HG03342 (cell line): ENCODE measurements at regions not wholly inside any gene's neighbourhood (a gene's known extent, or its start where the extent isn't known, plus 50 kb on each side); places are given as distances from the start of the nearest gene placed in this dataset.

ENCODE experiments used
- ATAC-seq: cut with Tn5 transposase; IDR thresholded peaks from one replicate; pipeline ENCODE4 v1.9.1; 2021; ENCODE audit warnings: mild to moderate bottlenecking, moderate library complexity; ENCODE audit not compliant: unreplicated experiment

DNA sequence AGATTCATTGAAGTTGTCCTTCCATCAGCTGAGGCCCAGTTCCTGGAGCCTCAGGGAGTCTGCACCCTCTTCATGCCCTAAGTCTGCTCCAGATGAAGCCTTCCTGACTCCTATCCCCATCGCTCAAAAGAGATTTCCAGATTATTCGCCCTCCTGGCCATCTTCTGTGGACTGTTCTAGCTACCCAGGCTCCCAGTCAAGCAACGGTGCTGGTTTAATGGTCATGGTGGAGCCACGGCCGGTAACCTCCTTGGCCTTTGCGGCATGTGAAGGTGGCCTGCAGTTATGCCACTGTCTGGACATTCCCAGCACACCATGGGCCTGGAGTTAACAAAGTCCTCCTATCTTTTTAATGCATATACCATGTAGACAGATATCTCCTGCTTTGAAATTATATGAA lies 140.1 kb upstream of the ASB18 start:
- no peak for ATAC-seq

GRCh38 chr2:236405357-236405756 lies 141.2 kb upstream of the ASB18 start:
- ATAC-seq: no peak

DNA sequence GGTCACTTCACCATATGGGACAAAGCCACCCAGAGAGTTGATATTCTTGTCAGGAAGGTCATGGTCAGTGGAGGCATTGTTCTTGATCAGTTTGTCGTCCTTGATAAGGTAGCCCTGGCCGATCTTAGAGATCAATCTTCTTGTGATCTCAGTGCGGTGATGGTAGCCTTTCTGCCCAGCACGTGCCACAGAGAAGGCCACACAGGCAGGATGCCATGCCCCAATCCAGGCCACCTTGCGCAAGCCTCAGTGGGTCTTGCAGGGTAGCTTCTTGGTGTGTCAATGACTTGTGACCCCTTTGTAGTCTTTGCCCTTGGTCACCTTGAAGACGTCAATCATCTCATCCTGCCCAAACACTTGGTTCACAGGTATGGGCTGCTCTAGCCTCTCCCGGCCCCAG lies 143.9 kb upstream of the ASB18 start:
- ATAC-seq: no peak

- no peak for ATAC-seq
These were observed 144.6 kb upstream of the ASB18 start for GRCh38 chr2:236408786-236409185.

- no peak for ATAC-seq
These were observed 151.7 kb upstream of the ASB18 start for GRCh38 chr2:236415684-236416444.

DNA sequence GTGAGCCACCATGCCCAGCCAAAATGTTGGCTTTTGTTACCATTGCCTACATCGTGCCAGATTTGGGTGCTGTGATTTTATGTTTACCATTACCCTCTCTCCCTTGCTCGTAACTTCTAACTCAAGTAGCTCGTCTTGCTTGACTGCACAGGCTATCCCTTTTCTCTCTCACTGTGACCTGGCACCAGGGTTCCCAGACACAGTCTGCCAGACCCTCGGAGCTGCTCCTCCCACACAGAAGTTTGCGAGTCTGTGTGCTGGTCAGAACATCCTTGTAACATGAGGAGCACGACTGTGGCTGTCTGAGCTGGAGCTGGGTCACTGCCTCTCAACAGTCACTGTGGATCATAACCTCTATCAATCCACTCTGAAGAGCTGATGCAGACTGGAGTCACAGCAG lies 152.5 kb upstream of the ACKR3 start:
- ATAC-seq: no peak

DNA sequence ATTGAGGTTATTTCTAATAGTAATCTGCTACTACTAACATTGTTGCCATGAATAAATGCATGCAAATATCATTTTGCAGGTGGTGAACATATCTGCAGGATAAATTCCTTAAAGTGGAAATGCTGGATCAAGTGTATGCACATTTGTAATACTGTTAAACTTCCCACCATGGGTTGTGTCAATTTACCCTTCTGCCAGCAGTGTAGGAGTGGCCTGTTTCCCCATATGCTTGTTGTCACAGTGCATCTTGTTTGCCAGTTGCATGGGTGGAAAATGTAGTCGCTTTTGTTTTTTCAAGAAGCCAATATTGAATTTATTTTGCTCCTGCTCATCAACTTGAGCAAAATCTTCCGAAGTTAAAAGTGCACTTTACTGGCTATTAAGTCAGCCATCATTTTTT lies 139.0 kb upstream of the ACKR3 start:
- no peak for ATAC-seq

DNA sequence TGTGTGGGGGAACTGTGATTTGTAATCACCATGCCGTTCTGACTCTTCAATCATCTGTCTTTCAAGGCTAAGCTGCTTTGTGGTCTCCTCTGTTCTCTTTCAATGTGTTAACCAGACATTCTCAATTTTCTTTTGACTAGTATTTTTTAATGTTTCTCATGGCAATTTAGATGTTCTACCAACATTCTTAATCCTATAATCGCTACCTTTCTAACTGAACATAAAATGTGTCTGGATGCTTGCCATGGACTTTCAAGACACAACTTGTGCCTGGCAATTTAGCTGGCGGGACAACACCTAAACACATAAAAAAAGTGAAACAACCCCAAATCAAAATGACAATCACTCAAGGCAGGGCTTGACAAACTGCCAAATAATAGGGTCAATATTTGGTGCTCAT lies 135.0 kb upstream of the ACKR3 start:
- ATAC-seq: no peak

DNA sequence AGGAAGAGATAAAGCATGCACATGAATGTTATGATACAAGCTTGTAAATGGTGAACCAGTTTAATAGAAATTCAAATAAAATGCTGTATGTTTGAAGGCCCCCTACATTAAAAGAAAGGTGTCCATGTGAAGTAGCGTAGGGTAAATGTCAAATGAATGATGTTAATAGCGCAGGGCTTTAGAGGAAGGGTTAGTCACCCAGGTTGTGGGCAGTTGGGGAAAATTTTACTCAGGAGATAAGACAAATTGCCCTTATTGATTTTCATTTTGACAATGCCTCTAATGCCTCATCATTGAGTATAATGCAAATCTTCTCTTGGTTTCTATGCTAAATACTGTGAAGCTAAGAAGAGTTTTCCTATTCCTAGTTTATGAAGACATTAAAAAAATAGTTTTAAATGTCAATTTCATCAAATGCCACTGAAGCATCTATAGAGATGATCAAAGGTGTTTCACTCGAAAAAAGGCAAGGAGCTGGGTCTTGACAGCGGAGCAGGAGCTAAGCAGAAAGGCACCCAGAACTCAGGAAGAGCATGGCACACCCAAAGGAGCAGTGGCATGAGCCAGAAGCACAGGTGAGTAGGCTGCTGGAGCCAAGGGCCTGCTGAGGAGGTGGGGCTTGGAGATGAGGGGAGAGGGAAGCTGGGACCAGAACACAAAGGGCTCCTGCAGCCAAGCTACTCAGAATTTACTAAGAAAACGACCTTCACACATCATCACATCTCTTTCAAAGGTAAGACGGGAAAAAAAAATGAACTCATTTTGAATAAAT lies 129.3 kb upstream of the ACKR3 start:
- no peak for ATAC-seq

DNA sequence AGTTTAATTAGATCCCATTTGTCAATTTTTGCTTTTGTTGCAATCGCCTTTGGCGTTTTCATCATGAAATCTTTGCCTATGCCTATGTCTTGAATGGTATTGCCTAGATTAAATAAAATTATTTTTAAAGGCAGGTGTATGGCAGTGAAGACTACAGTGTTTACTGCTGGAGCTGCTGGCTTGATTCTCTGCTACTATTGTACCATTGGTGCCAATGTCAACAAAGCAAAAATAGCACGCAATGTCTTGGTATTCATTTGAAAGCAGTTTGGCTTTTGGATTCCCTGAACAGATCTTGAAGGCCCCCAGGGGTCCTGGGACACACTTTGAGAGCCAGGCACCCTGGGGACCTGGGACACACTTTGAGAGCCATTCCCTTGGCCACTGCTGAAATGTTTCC lies 125.4 kb upstream of the ACKR3 start:
- no peak for ATAC-seq

DNA sequence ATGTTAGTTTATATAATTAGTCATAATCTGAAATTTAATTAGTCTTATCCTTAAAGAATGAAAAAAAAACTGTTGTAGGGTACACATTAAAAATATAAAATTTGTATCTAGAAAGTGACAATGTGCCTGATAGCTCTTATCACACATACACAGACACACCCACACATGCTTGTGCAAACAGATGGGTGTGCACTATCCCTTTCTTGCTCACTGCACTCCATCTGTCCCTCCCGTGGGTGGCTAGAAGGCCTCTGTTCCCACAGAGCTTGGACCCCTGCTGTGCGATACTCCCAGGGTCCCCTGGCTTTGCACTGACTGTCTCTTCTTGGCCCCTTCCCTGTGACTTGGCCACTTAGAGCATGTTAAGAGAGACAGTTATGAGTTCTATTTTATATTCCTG lies 123.9 kb upstream of the ACKR3 start:
- no peak for ATAC-seq

DNA sequence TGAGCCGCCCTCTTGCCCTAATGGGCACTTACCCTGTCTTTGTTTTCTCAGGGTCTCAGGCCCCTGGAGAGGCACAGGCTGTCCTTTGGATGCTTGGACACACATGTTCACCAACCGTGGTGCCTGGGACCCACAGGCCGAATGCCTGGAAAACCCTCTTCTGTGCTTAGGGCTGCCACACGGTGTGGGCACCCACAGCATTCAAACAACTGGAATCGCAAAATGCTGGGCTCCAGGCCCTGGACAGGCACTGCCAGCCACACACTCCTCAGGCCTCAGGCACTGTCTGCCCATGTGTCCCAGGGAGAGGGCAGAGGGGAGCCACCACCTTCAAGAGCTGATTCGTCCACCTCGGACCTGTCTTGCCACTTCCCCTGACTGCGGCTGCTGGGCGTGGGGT lies 123.1 kb upstream of the ACKR3 start:
- no peak for ATAC-seq

- no peak for ATAC-seq
These were observed 120.4 kb upstream of the ACKR3 start for GRCh38 chr2:236449167-236449761.

- ATAC-seq: no peak
These were observed 117.4 kb upstream of the ACKR3 start for GRCh38 chr2:236452238-236452637.

- no peak for ATAC-seq
These were observed 115.5 kb upstream of the ACKR3 start for GRCh38 chr2:236454076-236454475.

GRCh38 chr2:236459393-236459792 lies 110.2 kb upstream of the ACKR3 start:
- no peak for ATAC-seq

- no peak for ATAC-seq
These were observed 105.5 kb upstream of the ACKR3 start for GRCh38 chr2:236464140-236464539.

DNA sequence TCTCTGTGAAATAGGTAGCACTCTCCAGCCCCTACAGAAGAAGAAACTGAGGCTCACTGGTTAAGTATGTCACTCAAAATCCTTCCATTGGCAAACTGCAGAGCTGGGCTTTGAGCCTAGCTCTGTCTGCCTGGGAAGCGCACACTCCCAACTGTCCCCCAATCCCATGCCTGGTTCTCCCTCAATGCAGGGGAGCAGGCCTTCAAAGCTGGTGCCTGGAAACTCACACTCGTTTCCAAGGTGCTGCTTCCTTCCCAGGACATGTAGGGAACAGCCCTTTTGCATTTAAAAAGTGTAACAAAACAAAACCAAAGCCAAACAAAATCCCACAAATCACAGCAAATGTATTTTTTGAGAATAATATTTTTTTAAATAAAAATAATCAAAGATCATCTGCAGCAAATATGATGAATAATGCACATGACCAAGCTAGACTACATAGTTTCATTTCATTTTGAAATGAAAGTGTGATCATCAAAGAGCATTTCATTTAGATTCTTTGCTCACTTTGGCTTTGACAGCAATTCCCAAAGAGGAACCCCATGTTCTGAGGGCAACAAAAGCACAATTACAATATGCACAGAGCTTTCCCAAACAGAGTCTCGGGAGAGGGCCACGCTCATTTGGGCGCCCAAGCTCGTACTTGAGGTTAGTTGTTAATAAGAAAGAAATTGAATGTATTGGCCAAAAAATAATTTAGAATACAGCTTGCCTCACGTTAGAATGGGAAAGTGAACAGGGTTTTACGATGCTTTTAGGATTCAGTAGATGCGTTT lies 96.7 kb upstream of the ACKR3 start:
- ATAC-seq: no peak

GRCh38 chr2:236473691-236474090 lies 95.9 kb upstream of the ACKR3 start:
- ATAC-seq: no peak

DNA sequence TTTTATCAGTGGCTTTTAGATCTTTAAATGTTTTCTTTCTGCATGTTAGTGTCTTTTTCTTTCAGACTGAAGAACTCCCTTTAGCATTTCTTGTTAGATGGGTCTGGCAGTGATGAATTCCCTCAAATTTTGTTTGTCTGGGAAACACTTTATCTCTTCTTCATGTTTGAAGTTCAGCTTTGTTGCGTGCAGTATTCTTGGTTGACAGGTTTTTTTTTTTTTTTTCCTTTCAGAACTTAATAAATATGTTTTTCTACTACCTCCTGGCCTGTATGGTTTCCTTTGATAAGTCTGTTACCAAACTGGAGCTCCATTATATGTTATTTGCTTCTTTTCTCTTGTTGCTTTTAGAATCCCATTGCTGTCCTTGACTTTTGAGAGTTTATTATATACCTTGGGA lies 89.8 kb upstream of the ACKR3 start:
- ATAC-seq: no peak

- ATAC-seq: no peak
These were observed 86.5 kb upstream of the ACKR3 start for GRCh38 chr2:236483102-236483501.
